ENCODE measurements at regions not wholly inside any gene's neighbourhood (a gene's known extent, or its start where the extent isn't known, plus 50 kb on each side); places are given as distances from the start of the nearest gene placed in this dataset.
"Not testable (repeated sequence)": the region's sequence is repeated elsewhere in the genome, so short reads cannot be mapped to it uniquely, and the experiment has no call there.

DNA sequence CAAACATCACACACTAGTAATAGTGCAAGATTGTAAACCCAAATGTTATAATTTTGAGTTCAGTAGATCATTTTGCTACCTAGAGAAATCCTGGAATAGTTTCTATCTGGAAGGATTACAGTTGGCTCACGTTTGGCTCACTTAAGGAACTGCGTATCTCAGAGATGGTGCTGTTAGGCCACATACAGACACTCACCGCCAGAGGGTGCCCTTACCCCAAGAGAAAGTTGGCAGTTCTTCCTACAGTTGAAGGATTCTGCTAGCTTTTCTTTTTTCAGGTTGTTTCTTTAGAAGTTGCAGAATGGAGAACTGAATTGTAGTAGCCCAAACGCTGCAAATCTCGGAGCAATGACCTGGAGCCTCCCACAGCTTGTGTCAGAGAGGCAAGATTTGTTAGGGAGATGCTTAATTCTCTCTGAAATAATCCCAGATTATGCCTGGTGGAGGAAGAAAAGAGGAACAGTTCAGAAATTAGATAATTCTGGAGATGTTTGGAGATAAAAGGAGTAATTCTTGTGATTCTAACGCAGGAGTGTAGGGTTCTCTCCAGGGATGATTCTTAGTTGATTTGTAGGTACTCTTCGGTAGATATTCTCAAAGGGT, 87.9 kb upstream of the PAPPA2 start:
- H3K27ac ChIP-seq, result no peak overlapping the region
- no peaks in the 10 kb centered on the region for H3K4me1 ChIP-seq
- no peaks in the 10 kb centered on the region for H3K27me3 ChIP-seq
- TF ChIP-seq, protein P1, sequence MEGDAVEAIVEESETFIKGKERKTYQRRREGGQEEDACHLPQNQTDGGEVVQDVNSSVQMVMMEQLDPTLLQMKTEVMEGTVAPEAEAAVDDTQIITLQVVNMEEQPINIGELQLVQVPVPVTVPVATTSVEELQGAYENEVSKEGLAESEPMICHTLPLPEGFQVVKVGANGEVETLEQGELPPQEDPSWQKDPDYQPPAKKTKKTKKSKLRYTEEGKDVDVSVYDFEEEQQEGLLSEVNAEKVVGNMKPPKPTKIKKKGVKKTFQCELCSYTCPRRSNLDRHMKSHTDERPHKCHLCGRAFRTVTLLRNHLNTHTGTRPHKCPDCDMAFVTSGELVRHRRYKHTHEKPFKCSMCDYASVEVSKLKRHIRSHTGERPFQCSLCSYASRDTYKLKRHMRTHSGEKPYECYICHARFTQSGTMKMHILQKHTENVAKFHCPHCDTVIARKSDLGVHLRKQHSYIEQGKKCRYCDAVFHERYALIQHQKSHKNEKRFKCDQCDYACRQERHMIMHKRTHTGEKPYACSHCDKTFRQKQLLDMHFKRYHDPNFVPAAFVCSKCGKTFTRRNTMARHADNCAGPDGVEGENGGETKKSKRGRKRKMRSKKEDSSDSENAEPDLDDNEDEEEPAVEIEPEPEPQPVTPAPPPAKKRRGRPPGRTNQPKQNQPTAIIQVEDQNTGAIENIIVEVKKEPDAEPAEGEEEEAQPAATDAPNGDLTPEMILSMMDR (IDR thresholded peaks at IDR 0.05), result peak; percentile 55 to 85 (median 77)
- no peak for TF ChIP-seq POLR2A (IDR thresholded peaks at IDR 0.05)
- H3K36me3 ChIP-seq (replicated peaks in 1 of 2; ENCODE audit: insufficient read depth in 1 of 2, low read depth in 2 of 2), result no peaks in the 10 kb centered on the region
- peak; percentile 78 to 86 (median 81) for DNase-seq
- intact Hi-C loops (cut with DNase I), result loop anchor here (10.0 kb wide), 1 partner anchor 490 kb away; no protein-coding TSS in a partner anchor
- H3K4me3 ChIP-seq, result no peak overlapping the region
- WGBS, 2 donors, result 14 to 15% methylated on average over 7 of the region's 7 CpGs
- H3K9me3 ChIP-seq, result no peaks in the 10 kb centered on the region
- ATAC-seq, result peak; percentile 83

- H3K27me3 ChIP-seq, result no peaks in the 10 kb centered on the region
- H3K4me1 ChIP-seq, result no peaks in the 10 kb centered on the region
- intact Hi-C loops (cut with DNase I), result no loop called here
- DNase-seq (no peak), ATAC-seq (no peak)
- TF ChIP-seq, protein P1 (IDR thresholded peaks at IDR 0.05), result no peak
- TF ChIP-seq POLR2A (IDR thresholded peaks at IDR 0.05), result no peak
- H3K4me3 ChIP-seq, result no peak overlapping the region
- H3K9me3 ChIP-seq, result no peaks in the 10 kb centered on the region
- H3K36me3 ChIP-seq (replicated peaks in 1 of 2; ENCODE audit: insufficient read depth in 1 of 2, low read depth in 2 of 2), result no peaks in the 10 kb centered on the region
- WGBS, 2 donors, result 43 to 57% methylated on average over 6 to 7 of the region's 7 CpGs
- H3K27ac ChIP-seq, result no peak overlapping the region
Measured at GRCh38 chr1:176364236-176364905, 98.6 kb upstream of the PAPPA2 start.

DNA sequence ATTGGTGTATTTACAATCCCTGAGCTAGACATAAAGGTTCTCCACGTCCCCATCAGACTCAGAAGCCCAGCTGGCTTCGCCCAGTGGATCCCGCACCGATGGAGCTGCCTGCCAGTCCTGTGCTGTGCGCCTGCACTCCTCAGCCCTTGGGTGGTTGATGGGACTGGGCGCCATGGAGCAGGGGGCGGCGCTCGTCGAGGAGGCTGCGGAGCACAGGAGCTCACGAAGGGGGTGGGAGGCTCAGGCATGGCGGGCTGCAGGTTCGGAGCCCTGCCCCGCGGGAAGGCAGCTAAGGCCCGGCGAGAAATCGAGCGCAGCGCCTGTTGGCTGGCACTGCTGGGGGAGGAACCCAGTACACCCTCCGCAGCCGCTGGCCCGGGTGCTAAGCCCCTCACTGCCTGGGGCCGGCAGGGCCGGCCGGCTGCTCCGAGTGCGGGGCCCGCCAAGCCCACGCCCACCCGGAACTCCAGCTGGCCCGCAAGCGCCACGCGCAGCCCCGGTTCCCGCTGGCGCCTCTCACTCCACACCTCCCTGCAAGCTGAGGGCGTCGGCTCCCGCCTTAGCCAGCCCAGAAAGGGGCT, 113.8 kb upstream of the PAPPA2 start:
- H3K27ac ChIP-seq; H3K36me3 ChIP-seq (replicated peaks in 1 of 2; ENCODE audit: insufficient read depth in 1 of 2, low read depth in 2 of 2); H3K4me1 ChIP-seq; H3K9me3 ChIP-seq; intact Hi-C loops (cut with DNase I); H3K4me3 ChIP-seq; H3K27me3 ChIP-seq; ATAC-seq; DNase-seq: not testable (repeated sequence)
- WGBS, 2 donors, result 85 to 89% methylated on average over 15 to 27 of the region's 42 CpGs

DNA sequence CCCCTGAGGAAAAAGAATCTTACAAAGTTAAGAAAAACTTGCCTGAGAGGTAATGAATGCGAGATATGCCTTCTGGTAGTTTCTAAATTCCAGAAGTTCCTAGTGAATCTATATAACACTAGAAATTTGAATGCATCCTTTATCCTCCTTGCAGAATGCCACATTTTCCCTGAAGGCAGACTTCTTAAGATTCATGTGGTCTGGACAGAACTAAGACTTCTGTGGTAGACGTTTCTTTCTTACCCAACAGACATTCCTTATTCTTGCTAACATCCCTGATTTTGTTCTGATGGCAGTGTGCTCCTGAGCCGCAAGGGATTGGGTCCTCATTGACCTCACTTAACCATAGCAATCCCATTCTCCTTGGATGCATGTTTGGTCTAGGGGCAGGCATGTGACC, 121.3 kb upstream of the PAPPA2 start:
- peaks cover 0 to 12% (median 0%) of the 10 kb centered on the region in 3 donors for H3K9me3 ChIP-seq
- no peak overlapping the region for H3K27ac ChIP-seq
- H3K4me1 ChIP-seq, result no peaks in the 10 kb centered on the region
- intact Hi-C loops (cut with DNase I), result no loop called here
- 67 to 69% methylated on average over 3 of the region's 3 CpGs for WGBS, 2 donors
- H3K4me3 ChIP-seq, result no peak overlapping the region
- no peak for TF ChIP-seq POLR2A (IDR thresholded peaks at IDR 0.05)
- TF ChIP-seq, protein P1 (IDR thresholded peaks at IDR 0.05), result no peak
- ATAC-seq (no peak), DNase-seq (no peak)
- H3K36me3 ChIP-seq (replicated peaks in 1 of 2; ENCODE audit: insufficient read depth in 1 of 2, low read depth in 2 of 2), result no peaks in the 10 kb centered on the region
- H3K27me3 ChIP-seq, result no peaks in the 10 kb centered on the region

GRCh38 chr1:176338877-176339276, 124.1 kb upstream of the PAPPA2 start:
- H3K27me3 ChIP-seq, result no peaks in the 10 kb centered on the region
- H3K9me3 ChIP-seq, result peaks cover 0 to under 1% (median 0%) of the 10 kb centered on the region in 3 donors
- H3K4me3 ChIP-seq, result no peak overlapping the region
- TF ChIP-seq, protein P1 (IDR thresholded peaks at IDR 0.05), result no peak
- TF ChIP-seq POLR2A (IDR thresholded peaks at IDR 0.05), result no peak
- H3K27ac ChIP-seq, result no peak overlapping the region
- peak in 1 of 4 donors; percentile 2 for DNase-seq
- no peaks in the 10 kb centered on the region for H3K36me3 ChIP-seq (replicated peaks in 1 of 2; ENCODE audit: insufficient read depth in 1 of 2, low read depth in 2 of 2)
- ATAC-seq, result no peak
- no peaks in the 10 kb centered on the region for H3K4me1 ChIP-seq
- intact Hi-C loops (cut with DNase I), result no loop called here
- 69 to 75% methylated on average over 6 of the region's 6 CpGs for WGBS, 2 donors

Data from body of pancreas (tissue), 4 donors.